ENCODE measurements at regions not wholly inside any gene's neighbourhood (a gene's known extent, or its start where the extent isn't known, plus 50 kb on each side); places are given as distances from the start of the nearest gene placed in this dataset.

DNA sequence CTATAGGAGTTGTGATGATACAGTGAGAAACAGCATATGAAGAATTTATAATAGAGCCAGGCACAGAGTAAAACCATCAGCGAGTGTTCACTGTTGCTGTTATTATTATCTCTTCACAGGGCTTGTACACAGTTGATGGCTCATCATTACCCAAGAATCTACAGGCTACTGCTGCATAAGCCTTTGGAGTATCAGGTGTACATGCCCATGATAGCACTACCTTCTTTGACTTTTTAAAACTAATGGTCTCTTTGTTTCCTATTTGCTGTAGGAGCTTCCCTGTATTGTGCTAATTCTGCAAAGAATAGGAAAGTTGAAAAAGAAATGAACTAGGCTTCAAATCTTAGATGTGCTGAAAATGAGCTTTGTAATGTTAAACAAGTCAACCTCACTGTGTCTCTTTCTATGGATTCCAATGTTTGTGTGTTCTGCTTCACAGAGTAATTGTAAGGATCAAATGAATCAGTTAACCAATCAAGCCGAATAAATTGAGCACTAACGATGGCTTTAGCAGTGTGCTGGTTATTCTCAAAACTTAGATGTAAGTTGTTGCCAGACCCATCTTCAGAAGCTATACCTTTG lies 138.8 kb downstream of the TUSC7 start:
- no peak for DNase-seq (ENCODE audit: low read depth)

DNA sequence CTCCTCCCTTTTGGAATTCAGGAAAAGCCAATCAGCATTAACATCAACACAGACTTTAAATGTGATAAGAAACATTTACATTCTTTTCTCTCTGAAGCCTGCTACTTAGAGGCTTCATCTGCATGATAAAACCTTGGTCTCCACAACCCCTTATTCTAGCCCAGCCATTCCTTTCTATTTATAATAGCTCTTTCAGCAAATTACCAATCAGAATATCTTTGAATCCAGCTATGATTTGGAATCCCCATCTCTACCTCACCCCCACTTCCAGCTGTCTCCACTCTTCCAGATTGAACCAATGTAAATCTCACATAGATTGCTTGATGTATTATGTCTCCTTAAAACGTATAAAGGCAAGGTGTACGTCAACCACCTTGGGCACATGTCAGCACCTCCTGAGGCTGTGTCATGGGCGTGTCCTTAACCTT lies 139.7 kb downstream of the TUSC7 start:
- no peak for DNase-seq (ENCODE audit: low read depth)

DNA sequence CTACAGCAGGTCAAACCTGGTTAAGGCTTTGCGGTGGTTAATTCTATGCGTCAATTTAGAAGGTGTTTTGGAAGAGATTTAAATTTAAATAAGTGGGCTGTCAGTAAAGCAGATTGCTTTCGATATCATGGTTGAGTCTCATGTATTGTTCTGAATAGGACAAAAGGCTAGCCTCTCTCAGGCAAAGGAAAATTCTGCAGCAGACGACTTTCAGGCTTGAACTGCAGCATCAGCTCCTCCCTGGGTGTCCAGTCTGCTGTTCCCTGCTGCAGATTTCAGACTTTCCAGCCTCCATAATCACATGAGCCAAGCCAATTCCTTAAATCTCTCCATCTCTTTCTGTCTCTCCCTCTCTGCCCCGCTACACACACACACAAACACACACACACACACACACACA lies 143.2 kb downstream of the TUSC7 start:
- no peak for DNase-seq (ENCODE audit: low read depth)

DNA sequence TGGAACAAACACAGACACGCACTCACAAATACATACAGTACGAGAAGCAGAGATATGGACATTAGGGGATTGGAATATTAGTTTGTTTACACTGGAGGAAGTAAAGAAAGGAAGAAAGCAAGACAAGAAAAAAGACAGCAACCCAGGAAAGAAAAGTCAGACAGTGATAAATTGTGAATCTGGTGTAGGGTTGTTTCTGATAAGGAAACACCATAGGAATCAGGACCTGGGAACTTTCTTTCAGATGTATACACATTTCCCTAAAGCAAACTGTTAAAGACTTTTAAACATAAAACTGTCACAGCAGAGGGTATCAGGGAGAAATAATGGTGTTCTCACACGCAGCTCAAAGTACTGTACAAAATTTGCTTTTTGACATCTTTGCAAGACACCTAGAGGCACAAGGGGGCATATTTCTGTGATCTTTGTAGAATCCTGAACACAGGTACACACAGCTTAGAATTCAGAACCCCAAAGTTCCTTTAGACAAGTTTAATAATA lies 153.7 kb downstream of the TUSC7 start:
- no peak for DNase-seq (ENCODE audit: low read depth)

DNA sequence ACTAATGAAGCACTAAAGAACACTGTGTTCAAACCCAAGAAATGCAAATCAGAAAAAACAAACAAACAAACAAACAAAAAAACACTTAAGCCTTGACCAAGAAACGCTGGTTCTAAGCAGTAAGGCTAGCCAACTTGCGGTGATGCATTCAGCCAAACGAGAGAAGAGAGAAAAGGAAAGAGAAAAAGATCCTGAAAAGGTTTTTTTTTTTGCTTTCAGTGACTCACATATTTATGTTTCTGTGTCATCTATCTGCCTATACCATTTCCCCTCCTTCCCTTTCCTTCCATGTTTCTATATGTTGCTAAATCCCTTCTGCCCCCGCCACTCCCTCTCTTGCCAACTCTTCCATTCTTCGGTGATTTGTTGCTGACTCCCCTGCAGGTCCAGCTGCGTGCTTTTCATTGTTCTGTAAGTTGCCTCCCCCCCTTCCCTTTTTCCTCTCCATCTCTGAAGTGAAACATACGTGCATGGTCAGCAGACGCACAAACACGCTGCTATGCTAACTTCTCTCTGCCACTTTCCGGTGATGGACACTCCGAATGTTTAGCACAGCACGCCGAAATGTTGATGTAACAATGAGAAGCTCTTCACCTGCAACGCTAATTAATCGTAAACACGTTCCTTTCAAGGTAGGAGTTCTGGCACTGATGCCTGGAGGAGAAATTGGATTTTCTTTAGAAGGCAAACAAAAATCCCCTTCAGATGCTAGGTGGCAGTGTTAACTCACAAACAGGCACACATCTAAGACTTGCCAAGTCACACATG lies 154.4 kb downstream of the TUSC7 start:
- DNase-seq (ENCODE audit: low read depth): peak; percentile 28

- no peak for DNase-seq (ENCODE audit: low read depth)
These were observed 155.0 kb downstream of the TUSC7 start for GRCh38 chr3:116864590-116864927.

DNA sequence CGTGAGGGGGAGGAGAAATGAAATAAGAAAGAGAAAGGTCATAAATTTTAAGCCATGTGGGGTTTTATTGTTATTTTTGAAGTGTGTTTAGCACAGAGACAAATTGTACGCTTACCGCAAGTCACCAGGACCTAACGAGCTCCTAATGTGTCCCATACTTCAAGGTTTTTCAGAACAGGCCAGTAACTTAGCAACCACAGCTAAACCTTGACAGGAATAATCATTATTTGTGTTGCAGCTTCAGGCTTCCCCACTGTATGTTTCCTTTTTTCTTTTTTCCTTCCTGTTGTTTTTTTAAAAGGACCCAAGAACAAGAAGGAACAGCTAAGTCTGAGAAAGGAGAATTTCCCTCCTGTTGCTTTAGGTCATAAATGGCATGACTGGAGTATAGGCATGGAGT lies 160.8 kb downstream of the TUSC7 start:
- DNase-seq (ENCODE audit: low read depth): no peak

DNA sequence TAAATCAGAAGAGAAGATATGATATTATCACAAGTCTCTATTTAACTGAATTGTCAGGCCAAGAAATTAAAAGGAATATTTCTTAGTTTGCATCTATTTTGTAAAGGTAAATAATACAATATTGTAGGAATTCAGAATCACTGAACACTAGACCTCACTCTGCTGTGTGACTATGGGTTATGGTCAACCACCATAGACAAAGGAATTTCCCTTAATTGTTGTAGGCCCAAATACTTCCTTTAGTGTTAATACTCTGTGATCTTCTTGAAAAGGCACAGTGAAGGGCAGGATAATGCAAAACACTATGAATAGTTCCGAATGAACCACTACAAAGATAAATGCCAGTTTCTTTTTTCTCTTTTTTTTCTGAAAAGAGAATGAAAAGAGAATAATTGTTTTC lies 162.3 kb downstream of the TUSC7 start:
- DNase-seq (ENCODE audit: low read depth): no peak

DNA sequence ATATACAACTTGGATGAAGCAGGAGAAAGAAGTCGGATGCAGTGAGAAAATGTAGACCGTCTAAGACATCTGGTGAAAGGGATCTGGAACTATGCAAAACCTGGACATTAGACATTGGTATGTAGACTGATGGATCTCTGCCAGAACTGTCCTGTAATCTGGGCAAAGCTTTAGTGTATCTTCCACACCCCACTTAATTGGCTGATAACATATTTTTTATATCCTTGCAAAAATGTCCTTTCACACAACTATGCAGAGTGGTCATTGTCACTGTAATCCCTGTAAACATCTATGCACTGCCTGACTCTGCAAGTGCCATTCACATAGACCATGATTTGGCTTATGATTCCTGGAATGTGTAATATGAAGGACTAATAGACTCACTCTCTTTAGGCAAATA lies 163.1 kb downstream of the TUSC7 start:
- DNase-seq (ENCODE audit: low read depth): no peak

DNA sequence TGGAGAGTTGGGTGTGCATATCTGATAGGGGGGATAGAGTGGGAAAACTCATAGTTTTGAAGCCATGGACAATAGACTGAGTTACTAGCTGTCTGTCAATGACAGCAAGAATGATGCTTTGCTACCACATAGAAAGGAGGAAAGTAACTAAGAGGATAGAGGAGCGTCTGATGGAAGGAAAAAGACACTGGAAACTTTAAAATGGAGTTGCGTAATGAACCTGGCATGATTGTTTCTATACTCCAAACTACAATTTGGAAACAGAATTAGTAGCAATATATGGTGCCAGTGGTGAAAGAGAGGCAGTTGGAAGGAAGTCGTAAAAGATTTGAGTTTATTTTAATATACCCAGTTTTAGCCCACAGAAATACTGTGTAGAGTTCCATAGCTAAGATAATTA lies 163.6 kb downstream of the TUSC7 start:
- no peak for DNase-seq (ENCODE audit: low read depth)

DNA sequence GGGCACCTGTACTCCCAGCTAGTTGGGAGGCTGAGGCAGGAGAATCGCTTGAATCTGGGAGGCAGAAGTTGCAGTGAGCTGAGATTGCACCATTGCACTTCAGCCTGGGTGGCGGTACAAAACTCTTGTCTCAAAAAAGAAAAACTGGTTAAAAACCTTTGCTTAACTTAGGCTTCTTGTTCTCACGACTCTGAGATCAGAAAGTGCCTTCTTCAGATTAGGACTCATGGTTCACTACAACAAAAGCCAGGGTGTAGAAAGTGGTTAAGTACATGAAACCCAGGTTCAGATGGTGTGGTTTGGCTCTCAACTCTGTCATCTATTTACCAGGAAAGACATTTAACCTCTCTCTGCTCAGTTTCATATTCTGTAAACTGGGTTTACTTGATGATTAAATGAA lies 168.4 kb downstream of the TUSC7 start:
- no peak for DNase-seq (ENCODE audit: low read depth)

DNA sequence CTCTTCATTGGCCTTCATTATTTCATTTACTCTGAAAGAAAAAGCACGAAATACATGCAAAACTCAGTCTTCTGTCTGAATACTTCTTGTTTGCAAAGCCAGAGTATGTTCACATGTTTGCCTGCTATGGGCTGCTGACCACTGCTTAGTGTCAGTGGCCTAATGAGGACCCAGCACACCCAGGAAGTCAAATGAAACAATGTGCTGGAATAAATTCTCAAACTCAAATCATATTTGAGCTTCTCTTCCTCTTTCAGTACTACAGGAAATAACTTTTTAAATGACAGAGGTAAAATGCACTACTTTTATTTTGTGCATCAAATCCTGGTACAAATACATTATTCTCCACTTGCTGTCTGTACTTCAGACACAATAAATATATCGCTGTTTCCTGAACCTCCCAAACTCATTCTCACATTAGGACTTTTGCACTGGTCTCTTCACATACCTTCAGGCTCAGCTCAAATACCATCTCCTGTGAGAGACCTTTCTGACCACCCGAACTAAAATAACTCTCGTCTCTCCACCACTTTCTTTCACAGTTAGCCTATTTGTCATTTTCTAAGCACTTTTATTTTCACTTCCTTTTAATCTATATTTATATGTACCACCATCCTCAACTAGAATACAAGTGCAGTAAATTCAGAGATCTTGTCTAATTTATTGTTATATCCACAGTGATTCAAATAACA lies 176.8 kb downstream of the TUSC7 start:
- DNase-seq (ENCODE audit: low read depth): no peak

- no peak for DNase-seq (ENCODE audit: low read depth)
These were observed 186.5 kb downstream of the TUSC7 start for GRCh38 chr3:116896116-116896515.

- no peak for DNase-seq (ENCODE audit: low read depth)
These were observed 187.8 kb downstream of the TUSC7 start for GRCh38 chr3:116897382-116897781.

GRCh38 chr3:116899253-116899652 lies 189.7 kb downstream of the TUSC7 start:
- DNase-seq (ENCODE audit: low read depth): no peak

- DNase-seq (ENCODE audit: low read depth): no peak
These were observed 195.8 kb downstream of the TUSC7 start for GRCh38 chr3:116905334-116905733.

DNA sequence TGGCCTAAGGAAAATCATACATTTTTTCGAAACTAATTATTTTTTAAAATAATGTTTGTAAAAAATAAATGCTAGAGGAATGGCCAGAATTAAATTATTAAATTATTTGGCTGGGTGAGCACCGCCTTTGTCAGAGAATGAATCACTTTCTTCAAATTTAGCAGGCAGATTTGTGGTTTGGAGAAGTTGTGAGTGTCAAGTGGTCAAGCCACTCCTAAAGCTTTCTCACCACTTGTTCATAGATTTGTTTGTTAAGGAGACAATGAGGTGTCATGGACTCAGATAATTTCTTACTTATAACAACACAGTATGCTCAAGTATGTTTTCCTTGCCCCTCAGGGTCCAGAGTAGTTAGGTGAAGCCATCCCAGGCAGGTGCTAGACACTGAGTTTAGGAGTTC lies 196.2 kb downstream of the TUSC7 start:
- DNase-seq (ENCODE audit: low read depth): no peak

- DNase-seq (ENCODE audit: low read depth): no peak
These were observed 202.5 kb downstream of the TUSC7 start for GRCh38 chr3:116912116-116912515.

DNA sequence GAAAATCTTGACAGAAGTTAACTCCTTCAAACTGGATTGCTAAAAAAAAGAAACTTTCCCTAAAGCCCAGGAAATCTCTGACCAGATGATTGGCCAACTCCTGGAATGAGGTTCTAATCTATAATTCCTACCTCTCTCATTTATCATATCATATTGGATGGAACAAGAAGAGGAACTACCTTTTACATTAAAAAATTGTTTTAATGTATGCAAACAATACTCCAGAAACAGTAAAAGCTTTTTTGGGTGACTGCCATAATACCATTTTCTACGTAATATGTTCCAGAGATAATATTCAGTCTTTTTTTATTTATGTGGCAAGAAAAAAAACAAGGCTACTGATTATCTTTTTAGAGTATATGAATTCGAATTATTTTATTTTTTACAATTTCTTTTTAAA lies 204.4 kb downstream of the TUSC7 start:
- no peak for DNase-seq (ENCODE audit: low read depth)

DNA sequence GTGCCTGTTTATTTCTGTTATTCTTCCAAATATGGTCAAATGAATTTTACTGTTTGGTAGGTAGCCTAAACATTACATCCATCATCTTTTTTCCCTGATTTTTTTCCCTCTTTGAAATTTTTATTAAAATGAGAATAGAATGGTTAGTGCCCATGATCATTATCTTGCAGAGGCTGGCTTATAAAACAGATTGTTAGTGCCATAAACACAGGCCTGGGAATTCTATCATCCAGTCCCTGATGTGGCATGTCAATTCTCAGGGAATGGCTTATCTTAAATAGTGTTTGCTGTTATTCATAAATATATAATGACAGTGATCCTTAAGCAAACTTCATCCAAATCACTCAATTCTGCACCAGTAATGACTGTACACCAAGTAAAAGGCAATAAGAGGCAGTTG lies 207.3 kb downstream of the TUSC7 start:
- no peak for DNase-seq (ENCODE audit: low read depth)

- DNase-seq (ENCODE audit: low read depth): no peak
These were observed 211.4 kb downstream of the TUSC7 start for GRCh38 chr3:116920826-116921610.

- DNase-seq (ENCODE audit: low read depth): no peak
These were observed 218.3 kb downstream of the TUSC7 start for GRCh38 chr3:116927918-116928317.

Measured in forelimb muscle (tissue), 1 donor.